Endothelial cell (in vitro differentiated cells): ENCODE measurements at regions not wholly inside any gene's neighbourhood (a gene's known extent, or its start where the extent isn't known, plus 50 kb on each side); places are given as distances from the start of the nearest gene placed in this dataset.
A peak's percentile ranks its signal among the peaks of the same experiment; 100 is the strongest.

Experiments used
- DNase-seq: peaks from one replicate; pipeline ENCODE4 v3.0.0; 2021; ENCODE audit warnings: low spot score
- H3K27ac Mint-ChIP-seq: one replicate; pipeline ENCODE4 v1.8.0; 2021; ENCODE audit warnings: mixed read lengths, inconsistent platforms; ENCODE audit not compliant: unreplicated experiment
- H3K27me3 Mint-ChIP-seq: one replicate; pipeline ENCODE4 v1.8.0; 2021; ENCODE audit warnings: mild to moderate bottlenecking, moderate library complexity, mixed read lengths, inconsistent platforms; ENCODE audit not compliant: unreplicated experiment
- H3K36me3 Mint-ChIP-seq: one replicate; pipeline ENCODE4 v1.8.0; 2021; ENCODE audit warnings: mild to moderate bottlenecking, low read depth, mixed read lengths, inconsistent platforms; ENCODE audit not compliant: unreplicated experiment
- H3K4me1 Mint-ChIP-seq: one replicate; pipeline ENCODE4 v1.8.0; 2021; ENCODE audit warnings: mild to moderate bottlenecking, mixed read lengths, inconsistent platforms; ENCODE audit not compliant: unreplicated experiment
- H3K4me3 Mint-ChIP-seq: one replicate; pipeline ENCODE4 v1.8.0; 2021; ENCODE audit warnings: mild to moderate bottlenecking, mixed read lengths, inconsistent platforms; ENCODE audit not compliant: unreplicated experiment
- H3K9me3 Mint-ChIP-seq: one replicate; pipeline ENCODE4 v1.8.0; 2021; ENCODE audit warnings: mixed read lengths, inconsistent platforms; ENCODE audit not compliant: unreplicated experiment
- CTCF ChIP-seq: fragments of 200-600 bp; sonication (generic); IDR thresholded peaks from one replicate; pipeline ENCODE4 v1.5.0; 2021; ENCODE audit warnings: antibody characterized with exemption; ENCODE audit not compliant: unreplicated experiment

- Mint-ChIP-seq H3K4me1 (peaks cover 15% of the 10 kb centered on the region), H3K27ac (peak overlapping the region; percentile 25), H3K27me3 (peaks cover 2% of the 10 kb centered on the region), H3K9me3 (no peaks in the 10 kb centered on the region), H3K4me3 (no peak overlapping the region), H3K36me3 (no peaks in the 10 kb centered on the region)
- peak; percentile 14 for TF ChIP-seq CTCF
- DNase-seq = no peak
These were observed 1531.9 kb upstream of the ACVR2A start for GRCh38 chr2:146312899-146313298.

- no peaks in the 10 kb centered on the region for H3K9me3 Mint-ChIP-seq
- peaks cover 2% of the 10 kb centered on the region for H3K27me3 Mint-ChIP-seq
- DNase-seq = no peak
- H3K36me3 Mint-ChIP-seq = no peaks in the 10 kb centered on the region
- no peak for TF ChIP-seq CTCF
- no peak overlapping the region for H3K27ac Mint-ChIP-seq
- H3K4me3 Mint-ChIP-seq = no peak overlapping the region
- no peaks in the 10 kb centered on the region for H3K4me1 Mint-ChIP-seq
These were observed 1539.7 kb upstream of the ACVR2A start for GRCh38 chr2:146305164-146305563.

GRCh38 chr2:146301287-146301686, 1543.5 kb upstream of the ACVR2A start:
- no peak for TF ChIP-seq CTCF
- Mint-ChIP-seq H3K27ac (no peak overlapping the region), H3K9me3 (peaks cover 4% of the 10 kb centered on the region), H3K4me1 (no peaks in the 10 kb centered on the region), H3K27me3 (no peaks in the 10 kb centered on the region), H3K36me3 (no peaks in the 10 kb centered on the region), H3K4me3 (no peak overlapping the region)
- no peak for DNase-seq

GRCh38 chr2:146295080-146295670, 1549.7 kb upstream of the ACVR2A start:
- no peaks in the 10 kb centered on the region for H3K36me3 Mint-ChIP-seq
- no peak for TF ChIP-seq CTCF
- peaks cover 4% of the 10 kb centered on the region for H3K9me3 Mint-ChIP-seq
- no peak for DNase-seq
- H3K4me1 Mint-ChIP-seq = no peaks in the 10 kb centered on the region
- peaks cover 2% of the 10 kb centered on the region for H3K27me3 Mint-ChIP-seq
- H3K27ac Mint-ChIP-seq = no peak overlapping the region
- no peak overlapping the region for H3K4me3 Mint-ChIP-seq

GRCh38 chr2:146287281-146287680, 1557.5 kb upstream of the ACVR2A start:
- H3K4me1 Mint-ChIP-seq = no peaks in the 10 kb centered on the region
- DNase-seq = no peak
- no peaks in the 10 kb centered on the region for H3K36me3 Mint-ChIP-seq
- no peak overlapping the region for H3K4me3 Mint-ChIP-seq
- H3K27ac Mint-ChIP-seq = no peak overlapping the region
- peaks cover 3% of the 10 kb centered on the region for H3K27me3 Mint-ChIP-seq
- no peaks in the 10 kb centered on the region for H3K9me3 Mint-ChIP-seq
- no peak for TF ChIP-seq CTCF
